GM21423 (cell line): ENCODE measurements at regions not wholly inside any gene's neighbourhood (a gene's known extent, or its start where the extent isn't known, plus 50 kb on each side); places are given as distances from the start of the nearest gene placed in this dataset.
"Not testable (repeated sequence)": the region's sequence is repeated elsewhere in the genome, so short reads cannot be mapped to it uniquely, and the experiment has no call there.

Source experiments
- ATAC-seq: cut with Tn5 transposase; IDR thresholded peaks from one replicate; pipeline ENCODE4 v1.9.1; 2021; ENCODE audit warnings: mild to moderate bottlenecking, moderate library complexity; ENCODE audit not compliant: unreplicated experiment

GRCh38 chr13:55160867-55161266, 1979.9 kb upstream of the PRR20A start:
- ATAC-seq = no peak

GRCh38 chr13:55178582-55178981, 1962.1 kb upstream of the PRR20A start:
- ATAC-seq = not testable (repeated sequence)

- no peak for ATAC-seq
Measured at GRCh38 chr13:55190996-55191395, 1949.7 kb upstream of the PRR20A start.

GRCh38 chr13:55199134-55199533, 1941.6 kb upstream of the PRR20A start:
- ATAC-seq = no peak

DNA sequence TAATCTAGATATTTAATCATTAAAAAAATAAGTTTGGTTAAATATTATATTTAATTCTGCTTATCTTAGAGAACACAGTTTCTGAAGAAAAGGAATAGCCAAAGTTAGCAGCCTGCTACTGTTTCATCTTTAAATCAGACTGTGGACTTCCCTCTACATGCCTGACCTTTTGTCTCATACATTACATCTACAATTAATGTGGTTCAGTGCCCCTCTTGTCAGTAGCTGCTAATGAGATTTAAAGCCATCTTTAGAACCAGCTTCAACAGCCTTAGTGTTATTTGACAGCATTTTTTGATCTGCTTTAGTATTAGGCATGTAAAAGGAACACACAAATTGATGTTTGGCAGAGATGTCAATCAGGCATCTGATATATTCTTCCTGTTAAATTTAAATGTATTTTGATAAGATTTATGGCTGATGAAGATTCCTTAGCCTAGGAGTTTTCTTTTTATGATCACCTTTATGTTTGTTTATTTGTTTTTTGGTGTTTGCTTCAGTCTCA, 1925.8 kb upstream of the PRR20A start:
- no peak for ATAC-seq

- ATAC-seq = no peak
Measured at GRCh38 chr13:55219538-55219937, 1921.2 kb upstream of the PRR20A start.

GRCh38 chr13:55229906-55230569, 1910.7 kb upstream of the PRR20A start:
- no peak for ATAC-seq

- ATAC-seq = no peak
Measured at GRCh38 chr13:55230570-55230908, 1910.2 kb upstream of the PRR20A start.

GRCh38 chr13:55234311-55234710, 1906.4 kb upstream of the PRR20A start:
- ATAC-seq = no peak

GRCh38 chr13:55245005-55245644, 1895.6 kb upstream of the PRR20A start:
- no peak for ATAC-seq

- ATAC-seq = no peak
Measured at GRCh38 chr13:55255236-55255635, 1885.5 kb upstream of the PRR20A start.

DNA sequence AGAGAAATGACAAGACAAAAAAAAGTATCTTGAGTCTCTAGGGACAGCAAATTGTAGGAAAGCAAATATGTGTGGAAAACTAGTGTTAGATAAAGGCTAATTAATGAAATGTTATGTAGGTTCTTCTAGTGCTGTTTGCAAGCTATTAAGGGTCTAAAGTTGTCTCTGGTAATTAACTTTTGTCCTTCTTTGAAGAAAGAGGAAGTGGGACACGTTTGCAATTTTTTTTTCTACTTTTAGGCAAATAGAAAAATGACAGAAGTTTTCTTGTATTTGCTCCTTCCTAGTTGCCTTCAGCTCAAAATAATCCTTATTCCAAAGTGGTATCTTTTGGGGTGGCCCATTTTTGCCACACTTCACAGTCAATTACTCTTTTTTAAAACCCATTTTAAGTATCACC, 1877.7 kb upstream of the PRR20A start:
- no peak for ATAC-seq

DNA sequence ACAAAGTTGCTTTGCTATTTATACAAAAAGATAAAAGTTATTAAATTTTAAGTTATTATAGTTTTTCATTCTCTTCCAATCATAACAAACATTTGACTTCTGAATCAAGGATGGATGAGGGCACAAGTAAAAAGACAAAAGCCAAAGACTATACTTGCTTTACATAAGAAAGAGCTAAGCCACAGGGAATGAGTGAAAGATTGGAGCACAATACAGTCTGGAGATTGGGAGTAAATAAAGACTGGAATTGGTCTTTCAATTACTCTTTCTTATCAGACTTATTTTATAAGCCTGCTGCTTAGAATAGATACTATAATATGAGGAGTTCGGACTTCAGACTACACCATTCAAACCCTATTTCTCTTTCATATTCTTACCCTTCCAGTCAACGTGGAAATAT, 1874.1 kb upstream of the PRR20A start:
- ATAC-seq = no peak

- ATAC-seq = no peak
Measured at GRCh38 chr13:55298201-55298600, 1842.5 kb upstream of the PRR20A start.

GRCh38 chr13:55302568-55302967, 1838.2 kb upstream of the PRR20A start:
- no peak for ATAC-seq

DNA sequence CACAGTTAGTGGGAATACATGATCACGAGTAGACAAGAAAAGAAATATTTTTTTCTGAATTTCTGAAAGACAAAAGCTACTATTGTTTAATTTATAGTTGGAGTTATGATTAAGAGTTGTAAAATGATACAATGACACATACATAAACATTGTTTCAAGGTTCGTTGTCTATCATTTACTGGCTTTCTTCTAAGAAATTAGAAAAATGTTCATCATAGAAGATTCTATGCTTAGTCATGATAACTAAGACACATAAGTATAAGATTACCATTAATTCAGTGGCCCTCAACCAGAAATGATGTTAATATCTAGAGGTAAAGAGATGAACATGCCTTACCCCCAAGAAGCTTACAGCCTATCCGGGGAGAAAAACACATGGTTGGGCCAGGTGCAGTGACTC, 1832.8 kb upstream of the PRR20A start:
- ATAC-seq = no peak

DNA sequence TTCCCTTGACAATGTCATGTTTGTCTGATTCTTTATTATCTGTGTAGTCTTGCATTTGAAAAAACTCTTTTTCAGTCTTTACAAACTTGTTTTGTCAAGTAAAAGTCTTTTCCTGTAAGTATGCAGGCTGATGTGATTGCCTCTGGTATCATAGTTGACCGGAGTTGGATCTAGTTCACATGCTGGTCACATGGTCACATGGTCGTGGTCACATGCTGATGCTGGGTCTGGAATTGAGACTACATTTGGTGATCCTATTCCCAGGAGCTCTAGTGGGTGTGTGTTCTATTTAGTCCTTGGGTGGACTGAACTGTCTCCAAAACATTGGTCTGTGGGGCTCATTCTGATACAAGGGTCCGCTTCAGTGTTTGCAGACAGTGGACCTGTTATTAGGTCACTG, 1798.8 kb upstream of the PRR20A start:
- no peak for ATAC-seq

DNA sequence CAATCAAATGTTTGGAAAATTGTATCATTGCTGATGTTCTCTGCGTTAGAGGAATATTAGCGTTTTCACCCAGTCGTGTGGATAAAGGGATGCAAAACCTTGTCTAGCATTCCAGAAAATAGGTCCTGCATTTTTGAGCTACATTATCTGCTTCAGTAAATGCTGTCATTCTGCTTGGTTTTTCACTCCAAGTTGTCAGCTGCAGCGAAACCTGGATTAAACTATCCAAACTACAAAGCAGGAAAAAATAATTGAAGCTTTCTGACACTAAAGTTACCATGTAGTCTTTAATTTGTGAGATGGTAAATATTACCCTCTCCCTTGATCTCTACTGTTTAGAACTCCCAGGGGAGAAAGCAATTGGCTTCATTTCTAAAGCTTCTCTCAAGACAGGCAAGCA, 1795.5 kb upstream of the PRR20A start:
- ATAC-seq = no peak

DNA sequence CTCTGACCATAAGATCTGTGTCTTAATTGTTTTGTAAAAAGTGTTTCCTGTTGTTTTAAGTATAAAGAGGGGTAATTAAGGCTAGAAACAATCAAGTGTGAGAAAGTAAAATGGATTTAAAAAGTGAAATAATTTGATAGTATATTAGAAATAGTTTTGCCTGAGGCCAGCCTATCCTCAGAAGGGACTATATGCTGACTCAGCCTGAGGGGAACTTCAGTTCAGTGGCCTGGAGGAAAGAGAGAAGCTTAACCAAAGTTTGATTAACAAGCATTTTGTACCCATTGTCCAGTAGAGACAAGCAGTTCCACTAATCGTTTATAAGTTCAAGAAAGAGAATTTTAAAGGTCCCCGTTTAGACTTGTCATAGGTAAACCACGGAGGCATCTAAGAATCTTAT, 1793.2 kb upstream of the PRR20A start:
- no peak for ATAC-seq

DNA sequence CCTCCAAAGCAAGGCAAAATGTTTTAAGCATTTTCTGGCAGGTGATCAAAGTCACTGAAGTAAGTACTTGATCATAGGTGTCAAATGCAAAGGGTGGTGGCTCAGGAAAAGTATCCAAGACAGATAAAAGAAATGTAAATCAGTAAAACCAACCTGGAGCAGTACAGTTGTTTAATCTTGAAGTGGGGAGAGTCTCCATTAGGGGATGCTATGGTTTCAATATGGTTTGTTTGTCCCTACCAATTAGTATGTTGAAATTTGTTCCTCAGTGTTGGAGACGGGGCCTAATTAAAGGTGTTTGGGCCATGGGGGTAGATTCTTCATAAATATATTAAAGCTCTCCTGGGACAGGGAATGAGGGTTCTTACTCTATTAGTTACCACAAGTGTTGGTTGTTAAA, 1781.7 kb upstream of the PRR20A start:
- no peak for ATAC-seq

GRCh38 chr13:55361141-55361540, 1779.6 kb upstream of the PRR20A start:
- no peak for ATAC-seq

GRCh38 chr13:55366676-55367075, 1774.0 kb upstream of the PRR20A start:
- no peak for ATAC-seq

DNA sequence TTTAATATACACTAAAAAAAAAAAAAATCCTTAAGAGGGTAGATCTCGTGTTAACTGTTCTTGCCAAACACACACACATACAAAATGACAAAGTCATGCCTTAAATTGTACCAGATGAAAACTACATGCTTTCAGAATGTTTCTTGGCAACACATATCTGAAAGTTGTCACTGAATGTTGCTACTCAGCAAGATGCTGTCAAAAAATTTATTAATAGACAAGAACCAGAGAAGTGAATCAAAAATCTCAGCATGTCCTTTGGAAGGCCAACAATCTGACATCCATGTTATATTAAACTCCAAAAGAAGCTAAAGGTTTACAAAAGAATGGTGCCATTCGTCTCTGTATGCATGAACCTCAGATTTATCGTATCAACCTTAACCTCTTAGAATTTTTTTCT, 1746.2 kb upstream of the PRR20A start:
- ATAC-seq = no peak
